Cardiac muscle cell (in vitro differentiated cells and primary cell): ENCODE measurements at regions not wholly inside any gene's neighbourhood (a gene's known extent, or its start where the extent isn't known, plus 50 kb on each side); places are given as distances from the start of the nearest gene placed in this dataset.

Experiments
- DNase-seq, 2 donors: peaks; one replicate each; pipeline versions ENCODE4 v3.0.0 to v3.0.0-alpha.2; 2010 to 2017; ENCODE audit warnings: low read depth in 1 of 2, low spot score in 1 of 2
- H3K27ac ChIP-seq: fragments of 200-600 bp; sonication (generic); 2 replicates; pipeline ENCODE4 v1.5.1; 2016
- H3K27me3 ChIP-seq: fragments of 200-600 bp; sonication (generic); 2 replicates; pipeline ENCODE4 v1.6.0; 2016; ENCODE audit warnings: control low read depth
- H3K36me3 ChIP-seq: fragments of 200-600 bp; sonication (generic); 2 replicates; pipeline ENCODE4 v1.5.1; 2016; ENCODE audit warnings: control low read depth
- H3K4me1 ChIP-seq: fragments of 200-600 bp; sonication (generic); 2 replicates; pipeline ENCODE4 v1.8.1; 2017; ENCODE audit warnings: low read depth, mild to moderate bottlenecking, mixed run types
- H3K4me3 ChIP-seq: fragments of 200-600 bp; sonication (generic); 2 replicates; pipeline ENCODE4 v1.5.1; 2016; ENCODE audit warnings: mild to moderate bottlenecking
- H3K9me3 ChIP-seq: fragments of 200-600 bp; sonication (generic); 2 replicates; pipeline ENCODE4 v1.5.1; 2017; ENCODE audit warnings: low read depth, mild to moderate bottlenecking, control low read depth
- TF ChIP-seq, protein P1 (sequence below): IDR thresholded peaks from 2 replicates; pipeline ENCODE4 v1.5.1; 2012; ENCODE audit warnings: low read depth, mild to moderate bottlenecking, low read length

DNA sequence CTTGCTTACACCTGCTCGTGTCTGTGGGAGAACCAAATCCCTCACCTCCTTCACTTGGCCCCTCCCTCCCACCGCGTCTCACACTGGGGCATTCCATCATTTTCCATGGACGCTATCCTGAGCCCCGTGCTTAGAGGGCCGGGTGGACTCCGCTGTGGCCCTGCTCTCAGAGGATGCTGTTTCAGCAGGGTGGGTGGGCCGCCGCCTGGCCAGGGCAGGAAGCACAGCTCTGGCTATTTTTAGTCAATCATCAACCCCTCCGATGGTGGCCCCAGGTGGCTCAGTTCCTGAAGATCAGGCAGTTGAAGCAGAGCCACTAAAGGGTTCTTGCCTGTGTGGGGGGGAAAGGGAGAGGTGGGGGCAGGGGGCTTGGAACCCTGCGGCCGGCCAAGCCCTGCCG lies 230.3 kb downstream of the ENGASE start:
- H3K27ac ChIP-seq = no peak overlapping the region
- H3K27me3 ChIP-seq = no peaks in the 10 kb centered on the region
- H3K4me3 ChIP-seq = no peak overlapping the region
- no peak for DNase-seq
- H3K4me1 ChIP-seq = no peaks in the 10 kb centered on the region
- TF ChIP-seq, protein P1, sequence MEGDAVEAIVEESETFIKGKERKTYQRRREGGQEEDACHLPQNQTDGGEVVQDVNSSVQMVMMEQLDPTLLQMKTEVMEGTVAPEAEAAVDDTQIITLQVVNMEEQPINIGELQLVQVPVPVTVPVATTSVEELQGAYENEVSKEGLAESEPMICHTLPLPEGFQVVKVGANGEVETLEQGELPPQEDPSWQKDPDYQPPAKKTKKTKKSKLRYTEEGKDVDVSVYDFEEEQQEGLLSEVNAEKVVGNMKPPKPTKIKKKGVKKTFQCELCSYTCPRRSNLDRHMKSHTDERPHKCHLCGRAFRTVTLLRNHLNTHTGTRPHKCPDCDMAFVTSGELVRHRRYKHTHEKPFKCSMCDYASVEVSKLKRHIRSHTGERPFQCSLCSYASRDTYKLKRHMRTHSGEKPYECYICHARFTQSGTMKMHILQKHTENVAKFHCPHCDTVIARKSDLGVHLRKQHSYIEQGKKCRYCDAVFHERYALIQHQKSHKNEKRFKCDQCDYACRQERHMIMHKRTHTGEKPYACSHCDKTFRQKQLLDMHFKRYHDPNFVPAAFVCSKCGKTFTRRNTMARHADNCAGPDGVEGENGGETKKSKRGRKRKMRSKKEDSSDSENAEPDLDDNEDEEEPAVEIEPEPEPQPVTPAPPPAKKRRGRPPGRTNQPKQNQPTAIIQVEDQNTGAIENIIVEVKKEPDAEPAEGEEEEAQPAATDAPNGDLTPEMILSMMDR = no peak
- no peaks in the 10 kb centered on the region for H3K9me3 ChIP-seq
- no peaks in the 10 kb centered on the region for H3K36me3 ChIP-seq

DNA sequence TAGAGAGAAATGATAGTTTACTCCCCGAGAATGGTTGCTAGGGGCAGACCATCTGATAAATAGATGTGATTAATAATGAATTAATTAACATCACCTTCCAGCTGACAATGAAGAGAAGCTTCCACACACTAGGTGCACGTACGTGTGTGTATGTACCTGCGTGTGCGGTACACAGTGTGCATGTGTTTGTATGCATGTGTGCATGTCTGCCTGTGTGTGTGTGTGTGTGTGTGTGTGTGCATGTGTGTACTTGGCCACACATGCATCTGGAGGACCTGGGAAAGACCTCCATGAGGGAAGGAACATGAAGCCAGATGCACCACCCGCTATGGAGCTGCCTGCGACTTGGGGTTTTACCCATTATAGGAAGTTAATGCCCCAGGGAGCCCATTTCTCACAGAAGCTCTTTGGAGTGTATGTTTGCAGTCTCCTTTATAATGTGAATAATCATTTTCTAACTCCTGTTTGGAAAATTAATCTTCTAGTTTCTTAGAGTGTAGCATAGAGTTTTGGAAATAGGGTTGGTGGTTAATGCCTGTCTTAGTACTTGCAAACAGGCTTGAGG lies 229.1 kb downstream of the ENGASE start:
- TF ChIP-seq, protein P1 = no peak
- H3K27me3 ChIP-seq = no peaks in the 10 kb centered on the region
- H3K4me1 ChIP-seq = no peaks in the 10 kb centered on the region
- H3K4me3 ChIP-seq = no peak overlapping the region
- no peak overlapping the region for H3K27ac ChIP-seq
- no peak for DNase-seq
- no peaks in the 10 kb centered on the region for H3K9me3 ChIP-seq
- H3K36me3 ChIP-seq = no peaks in the 10 kb centered on the region

DNA sequence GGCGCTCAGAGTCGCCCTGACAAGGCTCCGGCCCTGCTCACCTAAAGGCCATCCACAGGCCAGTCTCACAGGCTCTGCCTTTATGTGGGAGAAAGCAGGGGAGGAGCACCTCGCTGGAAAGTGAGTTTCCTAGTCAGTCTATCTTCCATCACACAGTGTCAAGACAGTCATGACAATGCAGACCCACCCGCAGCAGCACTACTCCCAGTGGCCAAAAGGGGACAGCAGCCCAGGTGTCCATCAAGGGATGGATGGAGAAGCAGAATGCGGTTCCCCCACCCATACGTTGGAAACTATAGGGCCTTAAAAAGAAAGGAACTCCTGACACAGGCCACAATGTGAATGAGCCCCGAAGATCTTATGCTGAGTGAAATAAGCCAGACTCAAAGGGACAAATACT lies 226.8 kb downstream of the ENGASE start:
- Histone ChIP-seq H3K9me3 (no peaks in the 10 kb centered on the region), H3K27me3 (no peaks in the 10 kb centered on the region), H3K27ac (no peak overlapping the region), H3K36me3 (no peaks in the 10 kb centered on the region), H3K4me1 (no peaks in the 10 kb centered on the region), H3K4me3 (no peak overlapping the region)
- TF ChIP-seq, protein P1 = no peak
- no peak for DNase-seq

DNA sequence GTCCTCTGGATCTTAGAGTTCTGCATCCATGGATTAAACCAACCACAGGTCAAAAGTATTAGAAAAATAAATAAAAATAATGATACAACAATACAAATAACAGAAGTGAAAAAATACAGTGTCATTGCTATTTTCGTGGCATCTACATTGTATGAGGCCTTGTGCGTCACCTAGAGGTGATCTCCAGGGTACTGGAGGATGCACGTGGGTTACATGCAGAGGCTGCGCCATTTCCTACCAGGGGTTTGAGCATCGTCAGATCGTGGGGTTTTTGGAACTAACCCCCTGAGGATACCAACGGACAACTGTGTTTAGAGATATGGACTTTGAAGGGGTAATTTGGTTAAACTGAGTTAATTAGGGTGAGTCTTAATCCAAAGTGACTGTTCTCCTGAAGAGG lies 224.7 kb downstream of the ENGASE start:
- no peak for DNase-seq
- H3K4me1 ChIP-seq = no peaks in the 10 kb centered on the region
- TF ChIP-seq, protein P1 = no peak
- no peaks in the 10 kb centered on the region for H3K36me3 ChIP-seq
- no peak overlapping the region for H3K4me3 ChIP-seq
- H3K27ac ChIP-seq = no peak overlapping the region
- peaks cover 6% of the 10 kb centered on the region for H3K27me3 ChIP-seq
- no peaks in the 10 kb centered on the region for H3K9me3 ChIP-seq

DNA sequence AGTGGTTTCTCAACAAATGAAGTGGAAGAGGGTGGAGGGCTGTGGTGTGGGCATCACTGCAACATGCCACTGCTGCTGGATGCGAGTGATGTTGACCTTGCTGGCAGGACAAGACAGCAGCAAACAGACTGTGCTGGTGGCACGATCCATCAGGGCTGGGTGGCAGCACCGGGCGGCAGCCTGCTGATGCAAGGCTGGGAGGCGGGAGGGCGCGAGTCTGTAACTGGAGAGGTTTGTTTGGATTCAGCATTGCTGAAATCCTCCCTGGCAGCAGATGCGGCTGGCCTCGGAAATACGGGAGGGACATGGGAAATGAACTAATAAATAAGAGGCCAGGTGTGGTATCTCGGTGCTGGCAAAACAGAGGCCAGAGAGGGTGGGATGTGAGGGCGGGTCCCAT lies 224.2 kb downstream of the ENGASE start:
- Histone ChIP-seq H3K9me3 (no peaks in the 10 kb centered on the region), H3K27me3 (peaks cover 6% of the 10 kb centered on the region), H3K4me3 (no peak overlapping the region), H3K4me1 (no peaks in the 10 kb centered on the region), H3K27ac (no peak overlapping the region), H3K36me3 (no peaks in the 10 kb centered on the region)
- TF ChIP-seq, protein P1 = no peak
- DNase-seq = no peak

DNA sequence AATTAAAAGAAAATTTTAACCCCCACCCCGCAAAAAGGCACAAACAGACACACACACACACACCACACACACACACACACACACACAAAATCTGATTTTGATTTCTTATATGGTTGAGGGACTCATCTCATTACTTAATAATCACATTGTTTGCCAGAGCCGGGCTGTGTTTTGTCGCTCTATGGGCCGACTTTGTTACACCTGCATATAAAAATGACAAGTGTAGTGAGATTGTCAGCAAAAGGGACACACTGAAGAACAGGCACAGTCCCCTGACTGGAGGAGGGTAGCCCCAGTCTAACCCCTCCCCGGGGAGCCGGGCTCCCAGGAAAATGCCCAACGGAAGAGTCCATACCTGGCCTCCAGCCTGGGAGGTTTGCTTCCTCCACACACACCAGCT lies 221.6 kb downstream of the ENGASE start:
- TF ChIP-seq, protein P1 = no peak
- no peaks in the 10 kb centered on the region for H3K36me3 ChIP-seq
- H3K4me3 ChIP-seq = no peak overlapping the region
- peaks cover 20% of the 10 kb centered on the region for H3K27me3 ChIP-seq
- no peaks in the 10 kb centered on the region for H3K4me1 ChIP-seq
- no peaks in the 10 kb centered on the region for H3K9me3 ChIP-seq
- DNase-seq = no peak
- H3K27ac ChIP-seq = no peak overlapping the region
